ENCODE measurements at regions not wholly inside any gene's neighbourhood (a gene's known extent, or its start where the extent isn't known, plus 50 kb on each side); places are given as distances from the start of the nearest gene placed in this dataset.
"Not testable (repeated sequence)": the region's sequence is repeated elsewhere in the genome, so short reads cannot be mapped to it uniquely, and the experiment has no call there.

DNA sequence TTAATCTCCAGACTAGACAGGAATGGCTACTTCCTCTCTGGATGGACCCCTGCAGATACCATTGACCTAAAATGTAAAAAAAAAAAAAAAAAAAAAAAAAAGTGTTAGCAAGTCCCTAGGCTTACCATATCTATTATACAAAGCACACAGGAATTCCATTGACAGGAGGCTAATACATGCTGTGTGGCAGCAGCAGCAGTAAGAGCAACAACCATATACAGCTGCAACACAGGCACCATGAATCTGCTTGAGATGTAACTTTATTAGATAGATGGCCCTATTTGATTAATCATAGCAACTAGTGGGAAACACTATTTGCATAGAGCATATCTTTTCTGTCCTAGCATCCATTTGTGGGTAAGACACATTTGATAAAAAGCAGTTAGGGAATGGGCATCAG lies 1447.1 kb downstream of the FAM181B start:
- no peak for DNase-seq (ENCODE audit: low read depth)

DNA sequence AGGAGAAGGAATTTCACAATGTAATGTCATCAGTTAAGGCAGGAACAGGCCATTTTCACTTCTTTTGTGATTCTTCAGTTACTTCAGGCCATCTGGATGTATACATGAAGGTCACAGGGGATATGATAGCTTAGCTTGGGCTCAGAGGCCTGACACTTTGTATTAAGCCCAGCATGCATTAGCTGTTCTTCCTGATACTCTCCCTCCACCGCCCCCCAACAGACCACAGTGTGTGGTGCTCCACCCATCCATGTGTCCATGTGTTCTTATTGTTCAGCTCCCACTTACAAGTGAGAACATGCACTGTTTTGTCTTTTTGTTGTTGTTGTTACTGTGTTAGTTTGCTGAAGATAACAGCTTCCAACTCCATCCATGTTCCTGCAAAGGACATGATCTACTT lies 1453.4 kb downstream of the FAM181B start:
- DNase-seq (ENCODE audit: low read depth): not testable (repeated sequence)

DNA sequence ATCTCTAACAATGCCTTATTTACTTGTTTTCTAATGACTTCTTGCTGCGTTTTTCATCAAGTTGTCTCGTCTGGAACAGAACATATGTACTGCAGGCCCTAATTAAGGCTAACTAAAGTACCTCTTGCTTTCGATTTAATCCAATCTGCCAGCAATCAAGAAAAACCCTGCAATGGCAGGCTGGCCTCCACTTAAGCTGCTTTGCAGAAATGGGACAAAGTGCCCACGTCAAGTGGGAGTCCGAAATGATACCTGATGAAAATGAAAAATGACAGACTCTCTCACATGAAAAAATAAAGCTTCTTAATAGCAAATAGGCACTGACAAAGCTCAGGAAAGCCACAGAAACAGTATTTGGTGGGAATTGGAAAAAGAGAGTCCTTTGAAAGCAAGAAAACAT lies 1454.7 kb downstream of the FAM181B start:
- no peak for DNase-seq (ENCODE audit: low read depth)

DNA sequence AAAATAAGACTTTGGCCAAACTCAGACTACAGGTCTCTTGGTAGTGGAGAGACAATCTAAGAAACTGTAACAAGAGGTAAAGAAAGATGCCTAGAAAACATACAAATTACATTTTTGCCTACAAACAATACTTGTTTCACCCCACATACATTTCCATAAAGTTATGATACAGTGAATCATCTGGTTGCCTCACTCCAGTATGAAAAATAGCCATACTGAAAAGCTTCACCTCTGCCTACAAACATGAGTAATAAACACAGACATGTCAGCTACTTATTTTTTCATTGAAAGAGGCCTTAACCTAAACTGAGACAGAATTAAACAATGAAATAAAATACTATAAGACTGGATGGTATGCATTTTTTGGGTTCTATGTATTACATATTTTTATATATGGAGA lies 1463.0 kb downstream of the FAM181B start:
- no peak for DNase-seq (ENCODE audit: low read depth)

DNA sequence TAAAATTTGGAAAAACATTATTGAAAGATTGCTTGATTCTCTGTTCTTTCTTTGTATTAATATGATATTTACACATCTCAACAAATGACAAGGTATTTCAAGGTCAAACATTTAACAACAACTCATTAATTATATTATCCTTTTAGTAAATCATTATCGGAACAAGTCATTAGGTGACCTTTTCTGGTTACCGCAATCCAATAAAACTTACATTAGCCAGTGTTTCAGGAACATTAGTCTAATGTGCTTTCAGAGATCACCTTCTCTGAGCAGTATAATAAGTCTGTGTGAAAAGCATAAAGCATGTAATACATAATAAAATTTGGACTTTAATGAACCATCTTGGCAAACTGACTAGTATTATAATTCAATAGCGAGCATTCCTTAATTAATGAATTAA lies 1466.4 kb downstream of the FAM181B start:
- no peak for DNase-seq (ENCODE audit: low read depth)

DNA sequence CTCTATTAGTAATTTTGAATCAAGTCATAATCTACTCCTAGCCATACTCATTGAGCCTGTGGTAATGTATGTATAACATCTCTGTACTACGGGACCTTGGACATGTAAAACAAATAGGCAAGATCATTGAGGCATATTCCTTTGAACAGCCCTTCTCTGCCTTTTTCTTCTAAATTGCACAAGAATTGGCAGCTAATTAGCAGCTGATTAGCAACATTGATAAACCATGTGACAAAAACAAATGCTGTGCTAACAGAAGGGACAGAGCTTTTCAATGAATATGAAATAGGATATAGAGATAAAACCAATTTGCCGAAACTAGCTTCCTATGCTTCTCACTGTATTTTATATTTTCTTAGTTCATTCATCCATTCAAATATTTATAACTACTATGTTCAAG lies 1474.2 kb downstream of the FAM181B start:
- no peak for DNase-seq (ENCODE audit: low read depth)

DNA sequence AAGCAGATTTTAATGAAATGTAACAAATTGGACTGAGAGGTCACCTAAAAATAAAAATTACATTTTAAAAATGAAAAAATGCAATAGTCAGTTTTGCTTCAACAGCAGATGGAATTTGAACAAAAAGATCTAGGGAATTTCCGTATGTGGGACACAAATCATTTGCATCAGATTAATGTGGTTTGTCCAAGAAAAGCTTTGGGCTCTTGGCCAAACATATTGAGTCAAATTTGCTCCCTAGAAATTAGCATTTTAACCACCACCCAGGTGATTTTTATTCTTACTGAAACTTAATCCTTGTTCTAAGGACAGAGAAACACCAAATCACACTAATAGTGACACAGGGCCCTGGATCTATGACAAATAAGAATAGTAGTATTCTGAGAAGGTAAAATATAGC lies 1477.8 kb downstream of the FAM181B start:
- DNase-seq (ENCODE audit: low read depth): no peak

DNA sequence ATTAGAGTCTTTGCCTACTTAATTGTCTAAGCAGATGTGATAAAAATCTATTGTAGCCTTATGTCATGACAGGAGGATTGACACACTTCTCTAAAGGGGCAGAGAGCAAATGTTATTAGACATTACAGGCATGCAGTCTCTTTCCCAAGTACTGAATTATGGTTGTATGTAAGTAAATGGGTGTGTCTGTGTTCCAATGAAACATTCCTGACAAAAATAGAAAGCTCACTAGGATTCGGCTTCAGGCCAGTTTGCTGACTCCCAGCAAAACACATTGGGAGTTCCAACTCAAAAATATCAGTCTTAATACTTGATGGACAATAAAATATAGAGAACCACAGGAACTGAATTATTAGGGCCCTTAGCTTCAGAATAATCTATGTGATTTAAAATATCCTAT lies 1480.4 kb downstream of the FAM181B start:
- no peak for DNase-seq (ENCODE audit: low read depth)

DNA sequence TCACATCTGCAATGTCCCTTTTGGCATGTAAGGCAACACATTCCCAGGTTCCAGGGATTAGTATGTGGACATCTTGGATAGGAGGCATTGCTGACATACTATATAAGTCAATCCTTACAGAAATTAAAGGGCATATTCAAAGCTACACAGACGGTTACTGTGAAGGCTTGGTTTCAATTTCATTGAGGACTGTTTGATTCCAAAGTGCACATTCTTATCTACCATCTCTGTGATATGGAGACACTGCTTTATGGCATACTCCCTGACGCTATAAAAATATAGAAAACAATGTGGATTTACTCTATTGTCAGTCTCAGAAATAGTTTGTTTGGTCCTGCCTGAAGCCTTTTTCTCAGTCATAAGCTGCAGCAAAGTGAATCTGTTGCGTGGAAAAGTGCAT lies 1486.7 kb downstream of the FAM181B start:
- no peak for DNase-seq (ENCODE audit: low read depth)

DNA sequence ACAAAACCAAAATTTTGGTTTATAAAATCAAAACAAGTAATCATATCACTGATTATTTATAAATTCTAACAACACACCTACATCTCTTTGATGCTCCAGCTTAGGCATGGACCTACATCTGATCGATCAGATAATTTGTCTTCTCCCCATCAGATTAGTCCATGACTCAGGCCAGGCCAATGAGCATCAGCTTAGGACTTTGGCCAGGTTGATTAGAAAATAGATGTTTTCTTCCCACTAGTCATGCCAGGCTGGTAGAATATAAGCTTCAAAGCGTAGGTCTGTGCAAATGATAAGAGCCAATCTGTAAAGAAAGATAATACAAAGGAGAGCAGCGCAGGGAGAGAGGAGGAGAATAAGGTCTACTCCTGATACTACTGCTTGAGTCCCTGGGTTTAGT lies 1487.9 kb downstream of the FAM181B start:
- no peak for DNase-seq (ENCODE audit: low read depth)

DNA sequence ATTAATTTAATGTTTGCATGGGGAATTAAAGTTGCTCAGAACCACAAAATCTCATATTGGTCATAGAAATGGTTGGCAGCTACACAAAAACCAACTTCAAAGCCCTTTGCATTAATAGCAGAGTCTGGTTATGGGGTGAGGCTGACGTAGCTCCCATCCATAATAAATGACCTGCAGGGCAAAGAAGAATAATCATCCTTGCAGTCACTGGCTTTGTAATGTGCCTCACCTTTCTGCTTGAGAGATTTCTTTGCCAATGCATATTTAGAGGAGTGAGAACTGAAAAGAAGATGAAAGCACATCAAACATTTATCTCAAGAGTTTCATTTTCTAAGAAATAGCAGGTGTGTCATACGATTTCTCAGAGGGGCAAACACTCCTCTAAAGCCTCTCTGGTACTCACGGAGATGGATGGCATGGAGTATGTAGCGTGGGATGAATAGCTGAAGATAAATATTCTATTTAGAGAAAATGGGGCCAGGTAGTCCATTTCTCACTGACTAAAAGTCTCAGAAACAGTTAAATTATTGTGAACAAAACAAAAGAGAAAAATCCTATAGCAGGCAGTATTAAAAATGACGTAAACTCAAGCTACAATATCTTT lies 1491.9 kb downstream of the FAM181B start:
- DNase-seq (ENCODE audit: low read depth): no peak

DNA sequence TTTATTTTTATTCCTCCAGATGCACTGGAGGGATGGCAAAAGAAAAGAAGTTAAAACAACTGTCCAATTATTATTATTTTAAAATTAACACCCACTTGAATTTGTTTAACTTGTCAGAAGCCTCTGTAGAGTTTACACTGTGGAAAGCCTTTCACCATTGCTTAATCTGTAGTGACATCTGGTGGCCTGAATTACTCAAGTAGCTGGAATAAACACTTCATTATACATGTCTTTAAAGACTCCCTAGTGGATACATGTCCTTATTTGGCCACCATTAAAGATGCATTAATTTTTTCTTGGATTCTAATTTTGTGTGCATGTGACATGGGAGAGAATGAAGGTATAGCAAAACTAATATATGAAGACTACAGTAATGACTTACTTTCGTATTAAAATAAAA lies 1496.5 kb downstream of the FAM181B start:
- DNase-seq (ENCODE audit: low read depth): no peak

DNA sequence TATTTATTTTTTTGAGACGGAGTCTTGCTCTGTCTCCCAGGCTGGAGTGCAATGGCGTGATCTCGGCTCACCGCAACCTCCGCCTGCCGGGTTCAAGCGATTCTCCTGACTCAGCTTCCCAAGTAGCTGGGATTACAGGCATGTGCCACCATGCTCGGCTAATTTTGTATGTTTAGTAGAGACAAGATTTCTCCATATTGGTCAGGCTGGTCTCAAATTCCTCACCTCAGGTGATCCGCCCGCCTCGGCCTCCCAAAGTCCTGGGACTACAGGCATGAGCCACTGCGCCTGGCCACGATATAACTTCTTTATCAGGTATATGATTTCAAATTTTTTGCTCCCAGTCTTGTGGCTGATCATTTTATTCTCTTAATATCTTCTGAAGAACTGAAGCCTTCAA lies 1506.3 kb downstream of the FAM181B start:
- DNase-seq (ENCODE audit: low read depth): not testable (repeated sequence)

DNA sequence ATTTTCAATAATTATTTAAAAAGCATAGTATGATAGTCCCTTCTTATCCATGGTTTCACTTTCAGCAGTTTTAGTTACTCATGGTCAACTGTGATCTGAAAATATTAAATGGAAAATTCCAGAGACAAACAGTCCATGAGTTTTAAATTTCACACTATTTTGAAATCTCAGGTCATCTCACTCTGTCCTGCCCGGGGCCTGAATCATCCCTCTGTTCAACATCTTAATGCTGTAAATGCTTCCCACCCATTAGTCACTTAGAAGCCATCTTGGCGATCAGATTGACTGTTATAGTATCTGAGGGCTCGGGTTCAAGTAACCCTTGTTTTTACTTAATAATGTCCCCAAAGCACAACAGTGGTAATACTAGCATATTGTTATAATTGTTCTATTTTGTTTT lies 1509.3 kb downstream of the FAM181B start:
- no peak for DNase-seq (ENCODE audit: low read depth)

DNA sequence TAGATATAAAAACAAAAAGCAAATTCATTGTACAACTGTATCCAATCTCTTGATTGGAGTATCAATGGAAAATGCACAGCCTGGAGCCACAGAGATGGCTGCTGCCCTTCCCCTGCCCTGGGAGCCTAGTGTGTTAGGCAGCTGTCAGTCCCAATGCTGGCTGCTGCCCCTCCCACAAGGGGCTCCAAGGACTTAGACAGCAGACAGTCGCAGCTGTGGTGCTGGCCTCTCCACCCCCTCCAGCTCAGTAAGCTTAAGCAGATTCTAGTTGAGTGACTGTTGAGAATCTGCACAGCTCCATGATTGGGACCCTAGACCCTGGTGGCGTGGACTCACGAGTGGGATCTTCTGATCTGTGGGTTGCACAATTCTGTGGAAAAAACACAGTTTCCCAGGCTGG lies 1511.2 kb downstream of the FAM181B start:
- no peak for DNase-seq (ENCODE audit: low read depth)

DNA sequence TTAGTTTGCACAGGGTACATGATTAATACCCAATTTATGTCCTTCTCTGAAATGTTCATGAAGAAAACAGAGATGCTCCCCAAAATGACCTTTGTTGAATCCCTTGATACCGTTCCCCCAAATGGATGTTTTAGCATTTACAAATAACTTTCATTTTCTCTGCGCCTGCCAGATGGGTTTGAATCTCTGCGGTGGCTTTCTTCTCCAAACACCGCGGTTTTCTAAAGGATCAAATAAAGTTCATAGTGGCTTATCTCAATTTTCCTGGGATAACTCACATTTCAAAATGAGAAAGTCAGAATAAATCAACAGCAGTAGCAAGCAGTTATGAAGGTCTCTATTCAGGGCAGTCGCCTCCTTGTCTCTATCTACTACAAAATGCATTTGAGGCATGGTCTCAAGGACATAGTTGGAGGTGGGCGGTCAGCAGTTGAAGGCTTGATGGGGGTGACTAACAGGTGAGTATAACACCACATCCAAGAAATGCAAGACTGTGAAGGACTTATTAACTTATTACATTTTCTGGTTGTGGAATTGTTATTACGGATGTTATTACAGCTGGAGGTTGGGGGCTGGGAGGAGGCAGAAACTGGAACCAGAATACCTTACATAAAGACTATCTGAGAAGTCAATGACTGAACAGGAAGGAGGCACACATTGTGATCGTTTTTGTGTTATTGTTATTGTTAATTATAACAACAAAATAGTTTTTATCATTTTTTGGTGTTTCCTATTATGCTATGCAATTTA lies 1513.3 kb downstream of the FAM181B start:
- DNase-seq (ENCODE audit: low read depth): no peak

DNA sequence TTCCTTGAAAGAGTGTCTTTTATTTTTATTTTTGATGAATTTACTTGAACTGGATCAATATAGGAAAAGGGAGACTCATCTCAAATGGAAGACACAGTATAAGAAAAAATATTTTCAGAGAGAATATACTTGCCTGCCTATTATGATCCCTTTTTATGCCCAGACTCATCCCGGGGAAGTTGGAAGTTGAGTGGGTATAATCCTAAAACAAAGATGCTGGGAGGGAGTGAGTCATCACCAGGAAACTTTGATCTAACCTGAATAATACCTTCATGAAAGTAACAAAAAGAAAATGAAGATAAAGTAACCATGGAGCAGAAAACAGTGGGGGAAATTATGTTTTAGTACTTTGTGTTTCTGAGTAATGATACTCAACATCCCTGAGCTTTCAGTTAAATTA lies 1514.0 kb downstream of the FAM181B start:
- DNase-seq (ENCODE audit: low read depth): no peak

DNA sequence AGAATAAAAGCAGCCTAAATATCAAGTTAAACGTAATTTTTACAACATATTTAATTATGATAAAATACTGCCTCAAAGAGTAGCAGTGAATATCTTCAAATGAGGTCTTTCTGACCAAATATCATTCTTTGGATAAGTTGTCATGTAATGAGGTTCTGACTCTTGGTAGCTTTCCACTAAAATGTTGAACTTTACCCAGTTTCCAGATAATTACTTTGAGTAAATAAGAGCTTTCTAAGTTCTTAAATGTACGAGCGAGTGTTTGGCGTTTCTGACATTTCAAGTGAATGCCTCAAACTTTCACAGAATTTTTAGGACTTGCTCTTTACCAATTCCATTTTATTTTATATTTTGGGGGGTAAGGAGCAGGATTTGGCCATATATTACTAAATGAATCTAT lies 1515.2 kb downstream of the FAM181B start:
- no peak for DNase-seq (ENCODE audit: low read depth)

DNA sequence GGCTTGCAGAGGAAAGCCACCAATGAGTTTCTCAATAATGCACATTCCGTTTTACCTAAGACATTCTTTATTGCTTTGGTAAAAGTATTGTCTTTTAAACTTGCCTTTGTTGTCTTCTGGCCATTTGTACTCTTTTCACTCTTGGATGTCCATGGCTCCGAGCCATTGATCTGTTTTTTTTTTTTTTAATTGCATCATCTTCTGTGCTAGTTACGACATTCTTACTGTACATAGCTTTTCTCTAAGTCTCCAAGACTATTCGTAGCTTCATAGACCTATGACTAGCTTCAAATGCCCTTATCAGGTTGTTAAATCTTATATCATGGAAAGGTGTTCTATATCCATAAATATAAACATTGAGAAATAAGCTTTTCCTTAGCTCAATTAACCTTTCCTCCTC lies 1522.6 kb downstream of the FAM181B start:
- no peak for DNase-seq (ENCODE audit: low read depth)

DNA sequence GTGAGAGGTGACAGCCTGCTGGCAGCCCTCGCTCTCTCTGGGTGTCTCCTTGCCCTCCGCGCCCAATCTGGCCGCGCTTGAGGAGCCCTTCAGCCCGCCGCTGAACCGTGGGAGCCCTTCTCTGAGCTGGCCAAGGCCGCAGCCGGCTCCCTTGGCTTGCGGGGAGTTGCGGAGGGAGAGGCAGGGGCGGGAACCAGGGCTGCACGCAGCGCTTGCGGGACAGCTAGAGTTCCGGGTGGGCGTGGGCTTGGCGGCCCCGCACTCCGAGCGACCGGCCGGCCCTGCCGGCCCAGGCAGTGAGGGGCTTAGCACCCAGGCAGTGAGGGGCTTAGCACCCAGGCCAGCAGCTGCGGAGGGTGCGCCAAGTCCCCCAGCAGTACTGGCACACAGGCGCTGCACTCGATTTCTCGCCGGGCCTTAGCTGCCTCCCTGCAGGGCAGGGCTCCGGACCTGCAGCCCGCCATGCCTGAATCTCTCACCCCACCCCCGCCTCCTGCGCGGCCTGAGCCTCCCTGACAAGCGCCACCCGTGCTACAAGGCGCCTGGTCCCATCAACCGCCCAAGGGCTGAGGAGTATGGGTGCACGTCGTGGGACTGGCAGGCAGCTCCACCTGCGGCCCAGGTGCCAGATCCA lies 1526.1 kb downstream of the FAM181B start:
- no peak for DNase-seq (ENCODE audit: low read depth)

DNA sequence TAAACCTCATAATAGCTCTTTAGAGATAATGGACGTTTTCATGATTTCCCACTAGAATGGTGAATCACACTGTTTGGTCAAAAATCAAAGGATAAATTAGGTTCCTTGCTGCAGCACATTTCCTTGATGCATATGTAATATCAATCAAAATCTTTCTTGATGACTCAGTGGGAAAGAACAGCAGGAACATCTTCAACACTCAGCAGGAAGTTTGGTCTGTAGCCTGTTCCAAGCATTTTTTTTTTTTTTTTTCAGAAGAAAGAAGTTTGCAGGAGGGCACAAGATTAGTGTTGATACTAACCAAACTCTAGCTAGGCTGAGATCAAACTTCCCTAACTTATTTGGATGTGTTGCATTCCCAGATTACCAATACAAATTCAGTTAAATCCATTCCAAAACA lies 1529.8 kb downstream of the FAM181B start:
- DNase-seq (ENCODE audit: low read depth): no peak

DNA sequence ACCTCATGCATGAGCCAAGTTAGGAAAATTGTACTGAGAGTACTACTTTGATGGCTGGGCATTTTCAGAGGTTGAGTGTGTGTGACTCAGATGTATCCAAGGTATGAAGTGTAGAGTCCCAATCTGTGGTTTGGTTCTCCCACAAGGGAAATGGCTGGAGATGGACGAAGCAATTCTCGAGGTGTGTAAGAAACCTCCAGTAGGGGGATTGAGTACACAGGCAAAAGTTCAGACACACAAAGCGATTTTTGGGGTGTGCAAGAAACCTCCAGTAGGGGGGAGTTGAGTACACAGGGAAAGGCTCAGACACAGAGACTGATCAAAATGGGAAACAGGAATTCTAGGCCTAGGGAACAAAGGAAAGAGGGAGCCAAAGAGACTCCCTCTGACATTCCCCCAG lies 1536.3 kb downstream of the FAM181B start:
- DNase-seq (ENCODE audit: low read depth): no peak

DNA sequence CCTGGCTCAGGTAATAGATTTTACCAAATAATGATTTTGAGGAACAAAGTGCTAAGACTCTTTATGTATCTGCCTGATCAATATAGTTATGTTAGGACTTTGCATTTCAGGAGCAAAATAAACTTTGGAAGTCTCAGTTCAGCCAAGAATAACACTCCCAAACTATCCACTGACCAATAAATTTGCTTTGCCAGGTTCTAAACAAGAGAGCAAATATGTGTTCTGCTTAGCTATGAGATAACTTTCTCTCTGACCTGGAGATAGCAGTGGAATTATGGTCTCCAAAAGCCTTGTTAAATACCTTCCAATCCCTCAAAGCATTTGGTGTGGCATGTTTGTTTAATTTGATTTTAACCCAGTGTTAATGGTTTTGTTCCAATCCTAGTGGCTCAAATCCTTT lies 1541.1 kb downstream of the FAM181B start:
- no peak for DNase-seq (ENCODE audit: low read depth)

DNA sequence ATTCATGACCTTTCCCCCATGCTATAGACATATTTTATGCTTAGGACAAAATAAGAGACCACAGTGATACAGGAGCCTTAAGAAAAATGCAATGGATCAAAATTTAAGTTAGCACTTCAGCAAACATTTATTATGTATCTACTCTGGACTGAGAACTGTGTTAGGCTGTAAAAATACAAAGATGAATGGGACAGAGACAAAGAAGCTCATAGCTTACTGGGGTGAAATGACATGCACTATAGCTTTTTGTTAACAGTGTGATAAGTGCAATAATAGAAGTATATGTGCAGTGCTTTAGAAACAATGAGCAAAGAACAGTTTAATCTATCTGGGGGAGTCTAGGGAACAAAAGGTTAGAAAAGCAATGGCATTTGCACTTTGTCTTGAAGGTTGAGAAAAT lies 1543.1 kb downstream of the FAM181B start:
- DNase-seq (ENCODE audit: low read depth): no peak
